ENCODE measurements at regions not wholly inside any gene's neighbourhood (a gene's known extent, or its start where the extent isn't known, plus 50 kb on each side); places are given as distances from the start of the nearest gene placed in this dataset.

DNA sequence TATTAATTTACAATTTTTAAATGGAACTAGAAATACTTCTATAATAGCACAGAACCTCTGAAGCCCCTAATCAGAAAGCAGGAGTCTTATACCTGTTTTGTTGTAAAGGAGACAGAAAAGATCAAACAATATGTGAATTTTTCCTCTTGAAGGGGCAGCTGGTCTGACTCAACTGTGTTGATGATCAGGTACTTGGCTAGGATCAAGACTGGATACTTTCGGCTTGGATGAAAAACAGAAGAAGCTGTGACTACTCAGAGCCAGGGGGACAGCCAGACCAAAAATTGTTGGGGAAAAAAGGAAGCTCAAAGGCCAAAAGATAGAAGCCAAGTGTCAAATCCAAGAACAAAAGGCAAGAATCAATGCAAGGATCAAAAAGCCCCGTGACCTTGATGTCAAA is 195.6 kb downstream of the KCTD12 start:
- no peaks in the 10 kb centered on the region for H3K27me3 ChIP-seq
- intact Hi-C loops (cut with DNase I): no loop called here
- H3K4me1 ChIP-seq: peaks cover 0 to 4% (median 0%) of the 10 kb centered on the region in 4 donors
- no peaks in the 10 kb centered on the region for H3K36me3 ChIP-seq
- no peak overlapping the region for H3K4me3 ChIP-seq
- no peak for DNase-seq
- H3K27ac ChIP-seq: no peak overlapping the region
- 67 to 78% methylated on average over 2 of the region's 2 CpGs for WGBS, 2 donors
- H3K9me3 ChIP-seq: no peaks in the 10 kb centered on the region
- no peak for TF ChIP-seq EP300 (IDR thresholded peaks at IDR 0.05)
- TF ChIP-seq POLR2AphosphoS5 (IDR thresholded peaks at IDR 0.05): peak in 3 of 4 donors; percentile 44 to 56 (median 51)

DNA sequence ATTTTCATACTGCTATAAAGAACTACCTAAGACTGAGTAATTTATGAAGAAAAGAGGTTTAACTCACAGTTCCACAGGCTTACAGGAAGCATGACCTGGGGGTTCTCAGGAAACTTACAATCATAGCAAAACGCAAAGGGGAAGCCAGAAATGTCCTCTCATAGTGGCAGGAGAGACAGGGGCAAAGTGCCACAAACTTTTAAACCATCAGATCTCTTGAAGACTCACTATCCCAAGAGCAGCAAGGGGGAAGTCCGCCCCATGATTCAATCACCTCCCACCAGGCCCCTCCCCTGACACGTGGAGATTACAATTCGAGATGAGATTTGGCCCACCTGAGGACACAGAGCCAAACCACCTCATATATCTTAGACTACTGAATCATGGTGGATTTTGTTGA is 198.7 kb downstream of the KCTD12 start:
- no peaks in the 10 kb centered on the region for H3K9me3 ChIP-seq
- WGBS, 2 donors: 65 to 69% methylated on average over 4 of the region's 4 CpGs
- no peak overlapping the region for H3K4me3 ChIP-seq
- TF ChIP-seq EP300 (IDR thresholded peaks at IDR 0.05) (no peak), POLR2A (IDR thresholded peaks at IDR 0.05) (no peak), POLR2AphosphoS5 (IDR thresholded peaks at IDR 0.05) (no peak)
- TF ChIP-seq, protein P1, sequence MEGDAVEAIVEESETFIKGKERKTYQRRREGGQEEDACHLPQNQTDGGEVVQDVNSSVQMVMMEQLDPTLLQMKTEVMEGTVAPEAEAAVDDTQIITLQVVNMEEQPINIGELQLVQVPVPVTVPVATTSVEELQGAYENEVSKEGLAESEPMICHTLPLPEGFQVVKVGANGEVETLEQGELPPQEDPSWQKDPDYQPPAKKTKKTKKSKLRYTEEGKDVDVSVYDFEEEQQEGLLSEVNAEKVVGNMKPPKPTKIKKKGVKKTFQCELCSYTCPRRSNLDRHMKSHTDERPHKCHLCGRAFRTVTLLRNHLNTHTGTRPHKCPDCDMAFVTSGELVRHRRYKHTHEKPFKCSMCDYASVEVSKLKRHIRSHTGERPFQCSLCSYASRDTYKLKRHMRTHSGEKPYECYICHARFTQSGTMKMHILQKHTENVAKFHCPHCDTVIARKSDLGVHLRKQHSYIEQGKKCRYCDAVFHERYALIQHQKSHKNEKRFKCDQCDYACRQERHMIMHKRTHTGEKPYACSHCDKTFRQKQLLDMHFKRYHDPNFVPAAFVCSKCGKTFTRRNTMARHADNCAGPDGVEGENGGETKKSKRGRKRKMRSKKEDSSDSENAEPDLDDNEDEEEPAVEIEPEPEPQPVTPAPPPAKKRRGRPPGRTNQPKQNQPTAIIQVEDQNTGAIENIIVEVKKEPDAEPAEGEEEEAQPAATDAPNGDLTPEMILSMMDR (IDR thresholded peaks at IDR 0.05): no peak
- intact Hi-C loops (cut with DNase I): no loop called here
- peaks cover 0 to 28% (median 16%) of the 10 kb centered on the region in 4 donors for H3K4me1 ChIP-seq
- no peak overlapping the region for H3K27ac ChIP-seq
- no peaks in the 10 kb centered on the region for H3K27me3 ChIP-seq
- DNase-seq: no peak
- H3K36me3 ChIP-seq: no peaks in the 10 kb centered on the region

DNA sequence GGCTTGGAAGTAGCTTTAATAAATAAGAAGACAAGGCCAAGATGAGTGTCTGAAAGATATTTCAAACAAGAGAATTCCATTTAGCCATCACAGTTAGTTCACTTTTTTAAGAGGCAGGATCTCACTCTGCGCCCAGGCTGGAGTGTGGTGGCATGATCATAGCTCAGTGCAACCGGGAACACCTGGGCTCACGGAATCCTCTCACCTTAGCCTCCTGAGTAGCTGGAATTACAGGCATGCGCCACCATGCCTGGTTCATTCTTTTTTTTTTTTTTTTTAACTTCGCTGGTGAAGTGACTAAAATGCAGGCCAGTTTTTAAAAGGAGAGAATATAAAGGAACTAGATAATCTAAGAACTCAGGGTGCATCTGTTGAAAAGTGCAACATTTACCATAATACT is 200.3 kb downstream of the KCTD12 start:
- no peak for DNase-seq
- intact Hi-C loops (cut with DNase I): no loop called here
- no peak for TF ChIP-seq EP300 (IDR thresholded peaks at IDR 0.05)
- TF ChIP-seq POLR2A (IDR thresholded peaks at IDR 0.05): no peak
- TF ChIP-seq POLR2AphosphoS5 (IDR thresholded peaks at IDR 0.05): no peak
- TF ChIP-seq, protein P1 (IDR thresholded peaks at IDR 0.05): no peak
- Histone ChIP-seq H3K4me1 (peaks cover 0 to 28% (median 16%) of the 10 kb centered on the region in 4 donors), H3K27ac (no peak overlapping the region), H3K4me3 (no peak overlapping the region), H3K36me3 (no peaks in the 10 kb centered on the region), H3K9me3 (no peaks in the 10 kb centered on the region), H3K27me3 (no peaks in the 10 kb centered on the region)
- WGBS, 2 donors: 93 to 94% methylated on average over 5 of the region's 5 CpGs

DNA sequence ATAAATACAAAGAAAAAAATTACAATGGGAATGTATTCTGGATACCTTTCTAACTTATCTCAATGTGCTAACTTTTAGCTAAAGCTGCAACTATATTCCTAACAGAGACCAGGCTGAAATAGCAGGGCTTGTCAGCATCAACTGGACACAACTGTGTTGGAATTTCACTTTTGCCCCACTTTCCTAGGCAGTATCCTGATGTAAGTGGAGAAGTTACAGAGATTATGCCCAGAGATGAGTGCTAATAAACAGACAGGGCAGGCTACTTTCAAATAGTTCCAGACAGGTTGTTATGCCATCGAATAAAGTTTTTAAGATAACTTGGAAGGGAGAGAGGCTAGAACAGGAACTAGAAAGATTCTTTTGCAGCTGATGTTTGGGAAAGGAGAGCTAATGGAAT is 201.9 kb downstream of the KCTD12 start:
- DNase-seq: no peak
- WGBS, 2 donors: 76 to 81% methylated on average over 1 of the region's 1 CpG

DNA sequence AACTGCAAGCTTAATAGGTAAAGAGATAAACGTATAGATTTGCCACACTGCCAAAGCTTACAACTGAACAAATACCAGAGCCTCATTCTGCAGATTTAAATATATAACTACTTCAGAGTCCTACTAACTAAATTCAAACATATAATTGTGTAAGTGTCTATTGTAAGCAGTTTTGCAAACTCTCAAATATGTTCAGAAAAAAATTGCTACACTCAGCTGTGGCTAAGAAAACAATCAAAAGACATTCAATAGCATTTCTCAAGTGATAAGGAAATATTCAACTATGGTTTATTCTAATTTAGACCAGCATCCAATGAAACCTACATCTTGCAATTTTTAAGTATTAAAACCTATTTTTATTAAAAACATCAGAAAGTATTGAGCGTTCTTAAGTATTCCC is 202.4 kb downstream of the KCTD12 start:
- intact Hi-C loops (cut with DNase I): no loop called here
- peaks cover 0 to 24% (median 16%) of the 10 kb centered on the region in 4 donors for H3K4me1 ChIP-seq
- no peak for DNase-seq
- TF ChIP-seq POLR2AphosphoS5 (IDR thresholded peaks at IDR 0.05) (no peak), POLR2A (IDR thresholded peaks at IDR 0.05) (no peak), EP300 (IDR thresholded peaks at IDR 0.05) (no peak)
- TF ChIP-seq, protein P1 (IDR thresholded peaks at IDR 0.05): no peak
- H3K9me3 ChIP-seq: no peaks in the 10 kb centered on the region
- H3K27ac ChIP-seq: peak overlapping the region in 3 of 4 donors; percentile 3 to 59 (median 47)
- H3K36me3 ChIP-seq: no peaks in the 10 kb centered on the region
- H3K4me3 ChIP-seq: no peak overlapping the region
- H3K27me3 ChIP-seq: no peaks in the 10 kb centered on the region
- 80 to 87% methylated on average over 2 of the region's 2 CpGs for WGBS, 2 donors

More for the DNA sequence above, 201.9 kb downstream of the KCTD12 start:
- Histone ChIP-seq H3K4me3 (no peak overlapping the region), H3K4me1 (peaks cover 0 to 24% (median 16%) of the 10 kb centered on the region in 4 donors), H3K9me3 (no peaks in the 10 kb centered on the region), H3K27me3 (no peaks in the 10 kb centered on the region), H3K27ac (peak overlapping the region in 3 of 4 donors; percentile 3 to 59 (median 47)), H3K36me3 (no peaks in the 10 kb centered on the region)
- TF ChIP-seq, protein P1 (IDR thresholded peaks at IDR 0.05): no peak
- peak; percentile 37 to 66 (median 58) for TF ChIP-seq POLR2AphosphoS5 (IDR thresholded peaks at IDR 0.05)
- intact Hi-C loops (cut with DNase I): no loop called here

All from sigmoid colon (tissue), 6 donors.